Activated gamma-delta T cell (primary cell): ENCODE measurements at regions not wholly inside any gene's neighbourhood (a gene's known extent, or its start where the extent isn't known, plus 50 kb on each side); places are given as distances from the start of the nearest gene placed in this dataset.
"Not testable (repeated sequence)": the region's sequence is repeated elsewhere in the genome, so short reads cannot be mapped to it uniquely, and the experiment has no call there.

Experiments
- DNase-seq: peaks from one replicate; lab custom pipeline; 2025; lab: John Stamatoyannopoulos, UW

DNA sequence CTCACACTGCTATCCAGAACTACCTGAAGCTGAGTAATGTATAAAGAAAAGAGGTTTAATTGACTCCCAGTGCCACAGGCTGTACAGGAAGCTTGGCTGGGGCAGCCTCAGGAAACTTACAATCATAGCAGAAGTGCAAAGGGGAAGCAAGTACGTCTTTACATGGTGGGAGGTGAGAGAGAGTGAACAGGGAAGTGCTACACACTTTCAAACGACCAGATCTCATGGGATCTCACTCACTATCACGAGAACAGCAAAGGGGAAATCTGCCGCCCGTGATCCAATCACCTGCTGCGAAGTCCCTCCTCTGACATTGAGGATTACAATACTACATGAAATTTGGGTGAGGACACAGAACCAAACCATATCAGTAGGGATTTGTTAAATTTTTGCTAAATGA is 150.4 kb upstream of the NXPH2 start:
- DNase-seq, result no peak

DNA sequence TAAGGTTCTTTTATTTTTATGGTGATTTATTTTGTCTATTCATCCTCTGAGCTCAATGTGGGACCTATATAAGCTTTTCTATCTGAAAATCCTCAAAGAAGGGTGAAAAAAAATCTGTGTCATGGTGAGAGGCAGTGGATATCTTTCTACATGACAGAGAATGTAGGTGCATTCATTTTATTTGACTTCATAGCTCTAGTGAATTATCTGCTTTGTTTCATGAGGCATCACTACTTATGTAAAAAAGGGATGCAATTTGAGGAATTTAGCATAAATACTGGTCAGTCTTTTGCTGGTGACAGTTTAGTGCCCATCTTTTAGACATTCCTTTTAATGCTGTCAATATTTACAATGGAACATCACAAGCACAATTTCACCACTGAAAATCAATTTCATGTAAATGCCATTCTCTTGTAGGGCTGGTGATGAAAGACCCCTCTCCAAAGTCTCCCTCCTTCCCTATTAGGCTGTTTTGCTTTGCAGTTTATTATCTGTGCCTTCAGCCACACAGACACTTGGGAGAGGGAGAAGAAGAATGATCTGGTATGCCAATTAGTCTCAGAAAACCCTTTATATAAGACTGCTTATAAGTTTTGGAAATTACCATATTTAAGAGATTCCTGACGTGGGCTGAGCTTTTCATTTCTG is 148.3 kb upstream of the NXPH2 start:
- DNase-seq, result no peak

DNA sequence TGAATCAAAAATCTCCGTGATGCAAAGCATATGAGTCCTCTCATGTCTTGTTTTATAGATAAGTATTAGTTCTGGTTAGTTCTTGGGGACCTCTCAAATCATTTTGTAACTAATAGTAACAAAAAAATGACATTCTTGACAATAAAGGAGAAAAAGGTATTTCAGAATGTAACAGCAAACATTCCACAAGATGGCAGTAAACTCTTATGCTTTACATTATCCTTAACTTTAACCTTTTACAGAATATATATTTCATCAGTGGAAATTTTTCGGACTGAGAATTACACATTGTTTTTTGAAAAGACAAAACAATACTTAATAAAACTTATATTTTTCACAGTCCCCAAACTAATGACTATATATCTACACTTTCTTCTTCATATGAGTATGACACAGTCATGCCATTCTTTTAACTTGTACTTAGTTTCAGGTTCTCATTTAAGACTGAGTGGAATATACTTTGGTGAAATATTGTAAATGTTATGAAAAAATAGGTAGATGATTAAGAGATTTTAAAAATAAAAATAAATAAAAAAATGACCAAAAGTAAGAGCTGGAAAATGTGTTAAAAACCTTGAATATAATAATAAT is 142.9 kb upstream of the NXPH2 start:
- DNase-seq, result no peak

DNA sequence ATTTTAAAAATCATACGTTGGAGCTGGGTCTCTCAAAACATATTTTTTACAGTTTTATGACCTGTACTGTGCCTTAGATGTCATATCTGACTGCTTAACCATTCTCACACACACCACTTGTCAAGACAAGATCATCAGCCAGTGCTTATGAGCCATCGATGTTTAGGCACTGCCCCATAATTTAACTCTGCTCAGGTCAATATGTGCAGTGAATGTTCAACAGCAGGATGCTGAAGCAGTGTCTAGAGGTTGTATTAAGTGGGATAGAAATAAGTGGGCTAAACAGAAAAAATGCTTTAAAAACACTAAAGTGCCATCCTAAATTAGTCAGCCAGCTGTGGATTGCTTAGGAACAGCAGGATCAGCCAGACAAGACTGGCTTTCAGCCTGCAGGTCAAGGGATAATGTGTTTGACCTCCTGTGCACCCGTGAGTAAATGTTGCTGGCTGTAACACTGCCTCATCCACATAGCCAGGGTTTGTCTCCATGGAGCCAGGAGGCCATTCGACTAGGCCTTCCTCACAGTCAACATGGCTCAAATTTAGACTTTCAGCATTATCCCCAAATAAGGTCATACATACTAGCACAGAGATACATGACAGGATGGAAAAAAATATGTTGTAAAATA is 139.0 kb upstream of the NXPH2 start:
- no peak for DNase-seq

DNA sequence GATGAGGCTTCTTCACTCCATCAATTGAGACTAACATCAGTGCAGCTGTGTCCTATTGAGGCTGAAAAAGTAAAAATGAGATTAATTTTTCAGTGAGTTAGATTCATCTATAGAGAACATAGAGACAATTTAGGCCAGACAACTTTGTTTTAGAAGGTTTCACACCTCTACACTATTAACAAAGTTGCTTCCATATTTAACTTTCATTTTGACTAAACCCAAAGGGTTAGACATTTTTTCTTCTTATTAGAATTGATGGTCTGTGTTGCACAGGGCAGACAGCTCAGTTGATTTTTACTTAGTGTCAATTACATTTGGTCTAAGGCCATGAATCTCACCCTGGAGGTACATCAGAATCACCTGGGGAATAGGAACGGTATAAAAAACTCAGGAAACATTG is 130.2 kb upstream of the NXPH2 start:
- DNase-seq, result no peak

DNA sequence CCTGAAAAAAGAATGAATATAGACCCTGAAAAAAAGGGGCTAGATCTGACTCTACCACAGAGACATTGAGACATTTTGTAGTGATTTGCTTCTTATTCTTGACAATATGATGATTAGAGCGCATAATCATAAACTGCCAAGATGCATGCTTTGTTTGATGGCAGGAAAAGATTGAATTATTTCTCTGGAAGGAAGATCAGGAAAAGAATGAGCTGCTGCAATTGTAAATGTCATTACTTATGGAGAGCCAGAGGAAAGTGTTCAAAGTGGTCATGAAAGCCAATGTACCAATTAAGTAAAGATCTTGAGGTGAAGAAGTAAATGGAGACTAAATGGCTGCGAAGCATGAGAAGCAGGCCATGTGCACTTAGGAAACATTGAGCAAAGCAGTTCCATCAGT is 126.4 kb upstream of the NXPH2 start:
- DNase-seq, result no peak

DNA sequence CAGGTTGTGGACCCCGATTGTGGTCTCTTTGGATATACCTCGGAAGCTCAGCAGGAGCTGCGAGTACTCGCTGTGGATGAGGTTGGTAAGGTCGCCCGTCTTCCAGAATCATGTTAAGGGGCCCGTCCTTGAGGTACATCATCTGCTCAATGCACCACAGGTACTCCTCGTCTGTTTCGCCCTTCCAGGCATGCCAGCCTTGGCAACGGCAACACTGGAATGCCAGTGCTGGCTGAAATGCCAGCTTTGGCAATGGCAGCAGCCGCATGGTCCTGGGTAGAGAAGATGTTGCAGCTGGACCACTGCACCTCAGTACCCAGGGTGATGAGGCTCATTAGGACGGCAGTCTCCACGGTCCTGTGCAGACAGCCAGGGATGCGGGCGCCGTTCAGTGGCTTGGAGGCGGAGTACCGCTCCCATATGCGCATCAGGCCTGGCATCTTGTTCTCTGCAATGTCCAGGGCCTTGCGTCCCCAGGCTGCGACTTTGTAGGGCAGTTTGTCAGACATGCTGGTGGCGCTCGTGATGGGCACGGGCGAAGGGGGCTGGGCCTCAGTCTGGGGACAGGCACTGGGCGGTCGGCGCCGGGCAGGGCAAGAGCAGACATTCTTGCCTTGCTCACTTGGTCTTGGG is 122.2 kb upstream of the NXPH2 start:
- DNase-seq, result no peak

DNA sequence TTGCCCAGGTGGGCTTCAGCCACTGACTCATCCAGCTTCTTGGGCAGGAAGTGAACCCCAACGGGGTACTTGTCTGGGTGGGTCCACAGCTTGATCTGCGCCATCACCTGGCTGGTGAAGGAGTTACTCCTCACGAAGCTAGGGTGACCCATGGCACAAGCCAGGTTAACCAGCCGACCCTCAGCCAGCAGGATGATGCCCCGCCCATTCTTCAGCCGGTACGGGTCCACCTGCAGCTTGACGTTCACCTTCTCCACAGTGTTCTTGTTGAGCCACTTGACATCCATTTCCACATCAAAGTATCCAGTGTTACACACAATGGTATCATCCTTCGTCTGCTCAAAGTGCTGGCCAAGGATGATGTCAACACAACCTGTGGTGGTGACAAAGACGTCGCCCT is 121.3 kb upstream of the NXPH2 start:
- no peak for DNase-seq

DNA sequence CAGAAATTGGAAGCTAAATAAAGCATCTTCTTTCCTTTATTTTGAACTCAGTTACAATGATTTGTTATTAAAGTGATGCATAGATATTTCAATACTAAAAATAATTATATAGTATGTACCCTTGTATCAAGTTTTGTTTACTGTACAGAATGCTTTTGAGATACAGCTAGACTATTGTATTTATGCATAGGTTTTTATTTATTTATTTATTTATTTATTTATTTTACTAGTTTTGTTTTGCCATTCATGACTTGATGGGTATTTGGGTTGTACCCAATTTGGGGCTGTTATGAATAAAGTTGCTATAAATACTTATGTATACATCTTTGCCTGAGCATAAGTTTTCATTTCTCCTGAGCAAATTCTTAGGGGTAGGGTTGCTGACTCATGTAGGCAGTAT is 118.7 kb upstream of the NXPH2 start:
- DNase-seq, result no peak

DNA sequence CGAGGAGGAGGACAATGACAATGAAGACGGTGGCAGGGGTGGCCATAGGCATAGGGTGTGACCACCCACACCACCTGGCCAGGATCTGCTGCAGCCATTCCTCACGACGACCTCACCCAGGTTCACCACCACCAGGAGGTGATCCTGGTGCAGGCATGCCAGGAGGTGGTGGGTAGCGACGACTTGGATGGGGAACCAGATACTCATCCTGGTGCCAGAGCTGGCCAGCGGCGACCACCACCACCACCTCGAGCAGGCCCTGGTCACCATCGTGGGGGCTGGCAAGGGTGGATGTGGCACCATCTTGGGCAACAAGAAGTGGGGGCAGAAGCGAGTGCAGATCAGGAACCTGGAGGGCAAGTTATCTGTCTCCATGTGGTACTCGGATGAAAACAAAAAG is 117.1 kb upstream of the NXPH2 start:
- DNase-seq, result no peak

DNA sequence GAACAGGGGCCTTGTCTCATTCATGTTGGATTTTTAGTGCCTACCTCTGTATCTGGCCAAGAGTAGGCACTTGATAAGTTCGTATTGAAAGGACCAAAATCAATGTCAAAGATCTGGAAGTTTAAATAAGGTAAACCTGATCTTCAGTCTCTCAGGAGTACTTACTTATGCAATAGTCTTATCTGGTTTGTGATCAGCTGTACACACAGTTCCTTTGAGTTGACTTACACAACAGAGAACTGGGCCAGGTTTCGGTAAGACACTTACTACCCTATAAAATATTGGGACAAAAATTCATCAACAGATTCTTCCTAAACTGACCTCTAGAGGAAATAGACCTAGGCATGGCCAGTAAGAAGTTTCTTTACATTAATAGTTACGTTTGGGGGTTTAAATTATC is 113.6 kb upstream of the NXPH2 start:
- no peak for DNase-seq

DNA sequence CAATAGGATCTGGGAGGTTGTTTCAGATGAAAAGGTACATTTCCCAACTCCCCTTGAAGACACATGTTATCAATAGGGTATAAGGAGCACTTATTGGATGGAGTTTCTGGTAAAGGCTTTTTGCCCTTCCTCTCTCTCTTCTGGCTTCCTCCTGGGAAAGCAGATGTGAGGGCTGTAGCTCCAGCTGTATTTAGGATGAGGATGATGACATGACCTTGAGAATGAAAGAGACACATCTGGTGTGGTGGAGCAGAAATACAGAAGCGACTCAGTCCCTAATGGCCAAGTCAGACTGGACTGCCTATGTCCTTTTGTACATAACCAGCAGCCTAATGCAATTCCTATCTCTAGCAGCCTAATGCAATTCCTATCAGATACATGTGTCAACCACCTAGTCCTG is 100.9 kb upstream of the NXPH2 start:
- no peak for DNase-seq

DNA sequence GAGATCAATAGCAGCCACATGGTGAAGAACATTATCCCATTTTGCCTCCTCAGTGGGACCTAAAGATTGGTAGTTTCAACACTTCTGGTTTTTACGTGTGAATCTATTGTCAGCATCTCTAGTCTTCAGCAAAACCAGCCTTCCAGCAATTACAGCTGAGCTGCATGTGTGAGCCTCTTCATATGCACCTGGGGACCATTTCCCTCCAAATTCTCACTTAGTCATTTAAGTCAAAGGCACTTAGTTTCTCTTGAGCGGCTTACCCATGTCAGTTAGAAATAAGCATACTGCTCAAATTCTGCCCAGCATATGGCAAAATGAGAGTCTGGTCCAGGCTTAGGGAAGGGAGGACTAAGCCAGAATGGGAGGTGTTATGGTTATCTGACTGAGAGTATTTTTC is 99.7 kb upstream of the NXPH2 start:
- no peak for DNase-seq

DNA sequence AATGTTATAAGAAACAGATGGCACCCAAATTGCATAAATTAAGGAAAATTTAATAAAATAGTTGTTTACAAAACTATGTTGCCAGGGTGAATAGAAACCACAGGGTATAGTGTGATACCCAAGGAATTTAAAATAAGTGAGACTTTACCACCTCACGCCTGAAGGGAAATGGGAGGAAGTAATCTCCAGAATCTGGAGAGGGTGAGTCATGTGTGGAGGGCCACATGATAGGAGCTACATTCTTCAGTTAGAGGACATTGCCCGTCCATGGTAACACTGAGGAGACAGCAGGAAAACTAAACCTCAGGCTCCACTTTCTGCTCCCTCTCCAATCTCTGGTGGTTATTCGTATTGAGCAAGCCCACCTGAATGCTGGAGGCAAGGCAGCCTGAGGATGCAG is 97.2 kb upstream of the NXPH2 start:
- no peak for DNase-seq

DNA sequence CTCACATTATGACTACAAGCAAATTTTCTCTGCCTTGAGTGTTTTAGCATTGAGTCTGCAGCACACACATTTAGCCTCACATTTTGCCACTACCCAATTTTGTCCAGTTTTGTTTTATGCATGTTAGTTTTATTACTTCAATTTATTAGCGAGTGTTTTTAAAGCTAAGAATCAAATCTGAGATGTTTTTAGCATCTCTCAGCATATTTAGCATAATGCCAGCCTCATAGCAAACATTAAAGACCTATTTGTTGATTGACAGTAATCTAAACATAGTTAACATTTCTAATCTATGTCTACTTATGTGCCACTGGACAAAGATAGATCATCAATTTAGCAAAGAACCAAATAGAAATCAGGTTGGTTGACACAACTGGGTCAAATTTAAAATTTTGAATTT is 94.1 kb upstream of the NXPH2 start:
- DNase-seq, result no peak

DNA sequence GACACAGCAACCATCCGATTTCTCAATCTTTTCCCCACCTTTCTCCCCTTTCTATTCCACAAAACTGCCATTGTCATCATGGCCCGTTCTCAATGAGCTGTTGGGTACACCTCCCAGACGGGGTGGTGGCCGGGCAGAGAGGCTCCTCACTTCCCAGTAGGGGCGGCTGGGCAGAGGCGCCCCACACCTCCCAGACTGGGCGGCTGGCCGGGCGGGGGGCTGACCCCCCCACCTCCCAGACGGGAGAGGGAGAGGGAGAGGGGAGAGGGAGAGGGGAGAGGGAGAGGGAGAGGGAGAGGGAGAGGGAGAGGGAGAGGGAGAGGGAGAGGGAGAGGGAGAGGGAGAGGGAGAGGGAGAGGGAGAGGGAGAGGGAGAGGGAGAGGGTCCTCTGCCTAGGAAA is 91.9 kb upstream of the NXPH2 start:
- DNase-seq, result not testable (repeated sequence)

DNA sequence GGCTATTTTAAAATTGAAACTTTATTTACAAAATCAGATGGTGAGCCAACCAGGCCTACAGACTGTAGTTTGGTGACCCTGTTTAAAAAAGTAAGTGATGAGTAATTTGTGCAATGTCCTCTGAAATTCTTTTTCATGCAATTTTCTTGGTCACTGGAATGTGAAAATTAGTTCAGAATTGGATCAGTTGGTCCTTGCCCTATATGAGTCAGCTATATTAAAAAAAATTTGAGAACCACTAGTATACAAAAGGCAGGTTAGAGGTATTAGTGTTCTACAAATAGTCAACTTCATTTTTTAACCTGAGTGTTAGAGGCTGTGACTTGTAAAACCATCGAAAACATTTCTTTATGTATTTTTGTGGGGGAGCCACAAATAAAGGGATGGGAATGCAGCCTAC is 91.1 kb upstream of the NXPH2 start:
- no peak for DNase-seq

DNA sequence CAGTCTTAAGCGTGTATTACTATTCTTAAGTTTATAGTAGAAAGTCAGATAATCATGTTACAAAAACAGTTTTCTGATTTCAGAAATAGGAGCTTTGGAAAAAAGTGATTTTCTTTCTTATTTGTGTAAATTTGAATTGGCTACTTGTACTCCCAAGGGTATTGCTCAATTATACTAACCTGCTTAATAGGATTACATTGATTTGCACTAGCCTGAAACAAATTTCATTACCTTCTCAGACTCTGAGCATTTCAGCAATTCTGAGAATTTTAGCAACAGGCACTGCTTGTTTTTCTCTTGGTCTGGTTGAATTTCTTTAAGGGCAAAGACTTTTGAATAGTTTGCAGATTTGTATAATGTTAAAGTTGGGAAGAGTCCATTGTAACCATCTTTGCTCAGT is 87.2 kb upstream of the NXPH2 start:
- no peak for DNase-seq

DNA sequence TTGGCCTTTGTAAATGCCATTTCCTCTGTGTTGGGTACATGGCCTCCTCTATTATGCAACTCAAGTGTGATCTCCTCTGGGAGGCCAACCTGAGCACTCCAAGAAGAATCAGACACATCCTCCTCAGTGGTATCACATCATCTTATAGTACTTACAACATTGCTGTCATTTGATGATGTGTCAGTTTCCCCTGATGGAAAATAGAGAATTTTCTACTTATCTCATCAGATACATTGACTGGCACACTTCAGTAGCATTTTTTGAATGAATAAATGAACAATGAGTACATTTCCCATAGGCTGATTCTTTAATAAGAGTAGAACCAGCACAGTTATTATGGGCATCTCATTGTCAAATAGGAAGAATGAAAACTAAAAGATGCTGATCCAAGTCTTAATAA is 86.6 kb upstream of the NXPH2 start:
- DNase-seq, result no peak

DNA sequence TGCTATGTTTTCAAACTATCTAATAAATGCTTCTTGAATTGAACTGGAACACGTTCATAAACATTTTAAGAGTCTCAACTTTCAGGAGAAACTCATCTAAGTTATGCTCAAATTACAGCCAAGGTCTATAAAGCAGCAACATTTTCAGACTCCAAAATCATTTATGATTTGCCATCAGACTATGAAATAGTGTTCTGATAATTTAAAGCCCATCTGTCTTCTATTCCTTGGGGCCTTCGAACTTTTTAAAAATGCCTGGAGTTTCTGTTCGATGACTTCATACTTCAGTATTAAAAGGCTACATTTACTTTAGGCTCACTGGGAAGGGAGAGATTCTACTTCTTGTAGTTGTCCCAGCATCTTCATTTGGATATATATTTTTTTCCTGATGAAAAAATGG is 73.6 kb upstream of the NXPH2 start:
- DNase-seq, result no peak

DNA sequence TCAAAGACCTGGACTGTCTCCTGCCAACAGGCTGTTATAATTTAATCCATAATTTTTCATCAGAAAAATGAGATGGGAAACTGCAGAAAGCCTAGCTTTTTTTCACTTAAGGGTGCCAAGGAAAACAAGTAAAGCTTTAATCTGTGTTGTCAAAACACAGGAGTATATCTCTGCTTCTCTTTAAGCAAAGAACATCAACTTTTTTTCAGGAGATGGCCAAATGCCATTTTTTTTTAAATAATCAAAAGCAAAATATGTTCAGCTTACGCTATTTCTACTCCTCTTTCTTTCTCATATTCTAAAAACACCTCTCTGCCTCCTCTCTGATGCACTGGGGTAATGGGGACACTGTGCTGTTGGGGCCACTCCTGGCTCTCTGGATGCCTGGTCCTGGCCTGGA is 73.1 kb upstream of the NXPH2 start:
- no peak for DNase-seq

DNA sequence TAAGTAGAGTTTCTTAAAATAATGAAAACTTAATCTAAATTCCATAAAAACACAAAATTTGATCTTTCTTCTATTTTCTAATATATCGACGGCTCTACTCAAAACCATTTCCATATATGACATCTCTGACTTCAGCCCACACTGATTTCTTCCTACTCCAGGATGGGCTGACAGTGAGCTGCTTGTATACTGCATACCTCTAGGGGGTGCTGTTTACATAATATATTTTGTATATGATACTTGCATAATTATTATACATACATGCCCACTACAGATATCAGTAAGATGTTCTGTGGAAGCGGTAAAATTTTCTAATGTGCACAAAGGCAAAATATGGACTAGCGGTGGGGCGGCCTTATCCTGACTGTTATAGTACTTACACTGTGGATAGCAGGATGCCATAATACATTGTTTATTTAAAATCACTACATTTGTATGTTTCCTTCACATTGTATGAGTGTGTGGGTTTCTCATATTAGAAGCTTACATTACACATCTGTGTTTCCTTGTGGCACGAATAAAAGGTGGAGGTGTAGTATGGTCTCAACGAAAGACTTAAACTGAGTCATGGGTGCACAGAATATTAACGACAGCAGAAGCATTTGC is 66.1 kb upstream of the NXPH2 start:
- DNase-seq, result no peak

DNA sequence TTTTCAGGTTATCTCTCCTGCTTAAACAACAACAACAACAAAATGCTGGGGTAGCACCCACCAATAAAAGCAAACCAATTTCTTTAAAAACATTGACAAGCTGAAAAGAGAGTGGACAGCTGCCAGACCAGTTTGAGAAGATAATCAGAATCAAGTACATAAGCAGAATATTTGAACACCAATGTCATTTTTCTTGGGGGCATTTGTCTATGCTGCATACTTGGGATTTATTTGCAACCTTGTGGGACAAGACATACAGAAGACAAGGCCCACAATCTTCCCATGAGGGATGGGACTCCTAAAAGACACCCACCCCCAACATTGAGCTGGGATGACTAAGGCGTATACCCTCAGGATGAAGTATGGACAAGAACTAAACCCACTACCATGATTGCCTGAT is 62.2 kb upstream of the NXPH2 start:
- no peak for DNase-seq
